Gastroesophageal sphincter (tissue), 3 donors: ENCODE measurements at regions not wholly inside any gene's neighbourhood (a gene's known extent, or its start where the extent isn't known, plus 50 kb on each side); places are given as distances from the start of the nearest gene placed in this dataset.

Source experiments
- POLR2AphosphoS5 ChIP-seq: sonication (generic); formaldehyde crosslinking; IDR thresholded peaks from one replicate; pipeline ENCODE4 v1.6.1; 2017; ENCODE audit warnings: antibody characterized with exemption
- TF ChIP-seq, protein P1 (sequence below), 4 experiments: fragments of 200-600 bp in 2 of 4; fragments of 450-650 bp in 2 of 4; sonication (generic) in 1 of 4; IDR thresholded peaks; one replicate each; pipeline ENCODE4 v1.5.1; 2017 to 2019; ENCODE audit warnings: antibody characterized with exemption in 4 of 4, mild to moderate bottlenecking in 2 of 4, moderate library complexity in 2 of 4

DNA sequence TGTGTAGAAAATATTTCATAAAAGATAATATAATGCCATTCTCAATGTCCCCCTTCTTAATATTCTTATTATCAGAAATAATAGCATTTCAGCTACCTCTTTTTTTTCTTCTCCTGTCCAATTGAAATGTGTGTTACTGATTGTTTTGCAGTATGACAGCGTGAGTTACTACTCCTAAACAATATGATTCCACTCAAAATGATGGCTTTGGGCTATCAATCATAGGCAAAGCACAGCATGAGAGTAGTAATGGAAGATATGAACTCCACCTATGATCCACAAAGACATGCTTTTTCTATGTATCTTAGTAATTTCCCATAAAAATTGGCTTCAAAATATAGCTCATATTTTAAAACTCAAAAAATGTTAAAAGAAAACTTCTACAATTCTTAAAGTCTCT lies 867.3 kb upstream of the NUDT12 start:
- TF ChIP-seq, protein P1, sequence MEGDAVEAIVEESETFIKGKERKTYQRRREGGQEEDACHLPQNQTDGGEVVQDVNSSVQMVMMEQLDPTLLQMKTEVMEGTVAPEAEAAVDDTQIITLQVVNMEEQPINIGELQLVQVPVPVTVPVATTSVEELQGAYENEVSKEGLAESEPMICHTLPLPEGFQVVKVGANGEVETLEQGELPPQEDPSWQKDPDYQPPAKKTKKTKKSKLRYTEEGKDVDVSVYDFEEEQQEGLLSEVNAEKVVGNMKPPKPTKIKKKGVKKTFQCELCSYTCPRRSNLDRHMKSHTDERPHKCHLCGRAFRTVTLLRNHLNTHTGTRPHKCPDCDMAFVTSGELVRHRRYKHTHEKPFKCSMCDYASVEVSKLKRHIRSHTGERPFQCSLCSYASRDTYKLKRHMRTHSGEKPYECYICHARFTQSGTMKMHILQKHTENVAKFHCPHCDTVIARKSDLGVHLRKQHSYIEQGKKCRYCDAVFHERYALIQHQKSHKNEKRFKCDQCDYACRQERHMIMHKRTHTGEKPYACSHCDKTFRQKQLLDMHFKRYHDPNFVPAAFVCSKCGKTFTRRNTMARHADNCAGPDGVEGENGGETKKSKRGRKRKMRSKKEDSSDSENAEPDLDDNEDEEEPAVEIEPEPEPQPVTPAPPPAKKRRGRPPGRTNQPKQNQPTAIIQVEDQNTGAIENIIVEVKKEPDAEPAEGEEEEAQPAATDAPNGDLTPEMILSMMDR (IDR thresholded peaks at IDR 0.05) = no peak
- no peak for TF ChIP-seq POLR2AphosphoS5
